DMS 273 (cell line): ENCODE measurements at regions not wholly inside any gene's neighbourhood (a gene's known extent, or its start where the extent isn't known, plus 50 kb on each side); places are given as distances from the start of the nearest gene placed in this dataset.

ENCODE experiments used
- DNase-seq: peaks from one replicate; lab custom pipeline; 2025; ENCODE audit not compliant: unreplicated experiment; lab: John Stamatoyannopoulos, UW

DNA sequence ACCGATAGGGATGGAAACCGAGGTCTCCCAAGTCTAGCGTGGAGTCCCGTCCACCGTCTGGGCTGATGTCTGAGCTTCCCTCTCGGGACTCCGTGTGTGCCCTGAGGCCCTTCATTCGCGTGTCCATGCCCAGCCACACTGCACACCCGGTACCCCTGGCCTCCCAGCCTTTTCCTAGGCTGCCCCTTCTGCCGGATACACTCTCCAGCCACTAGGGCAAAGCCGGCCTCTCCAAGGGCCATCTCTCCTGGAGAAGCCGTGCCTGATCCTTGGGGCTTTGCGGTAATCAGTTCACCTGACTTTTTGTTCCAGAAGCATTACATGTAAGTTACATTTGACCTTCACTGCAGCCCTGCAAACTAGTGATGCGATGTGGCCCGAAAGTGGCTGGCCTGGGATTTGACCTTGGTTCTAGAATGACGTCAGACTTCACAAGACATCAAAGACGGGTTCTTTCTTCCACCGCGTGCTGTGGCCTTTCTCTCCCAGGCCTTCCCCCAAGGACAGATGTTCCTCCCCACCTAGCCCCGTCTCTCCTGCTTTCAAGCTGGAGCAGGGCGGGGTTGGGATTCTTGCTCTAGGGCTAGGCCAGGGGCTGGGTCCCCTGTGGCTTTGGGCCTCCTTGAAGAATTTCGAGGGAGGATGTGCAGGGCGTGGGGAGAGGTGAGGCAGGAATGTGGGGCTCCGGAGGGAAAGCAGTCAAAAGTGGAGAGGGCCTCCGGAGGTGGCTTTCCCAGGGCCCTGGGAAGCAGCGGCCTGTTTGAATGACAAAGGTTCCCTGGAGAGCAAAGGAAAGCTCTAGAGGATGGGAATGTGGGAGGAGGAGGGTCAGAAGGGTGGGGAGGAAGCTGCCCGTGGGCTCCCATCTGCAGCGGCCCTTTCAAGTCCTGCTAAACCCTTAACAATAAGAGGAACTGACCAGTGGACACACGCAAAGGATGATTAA, 49.7 kb upstream of the SLC2A1 start:
- DNase-seq = no peak
